HG03565 (cell line): ENCODE measurements at regions not wholly inside any gene's neighbourhood (a gene's known extent, or its start where the extent isn't known, plus 50 kb on each side); places are given as distances from the start of the nearest gene placed in this dataset.
"Not testable (repeated sequence)": the region's sequence is repeated elsewhere in the genome, so short reads cannot be mapped to it uniquely, and the experiment has no call there.

Experiments
- ATAC-seq: cut with Tn5 transposase; IDR thresholded peaks from one replicate; pipeline ENCODE4 v1.9.1; 2021; ENCODE audit warnings: mild to moderate bottlenecking, moderate library complexity; ENCODE audit not compliant: unreplicated experiment

DNA sequence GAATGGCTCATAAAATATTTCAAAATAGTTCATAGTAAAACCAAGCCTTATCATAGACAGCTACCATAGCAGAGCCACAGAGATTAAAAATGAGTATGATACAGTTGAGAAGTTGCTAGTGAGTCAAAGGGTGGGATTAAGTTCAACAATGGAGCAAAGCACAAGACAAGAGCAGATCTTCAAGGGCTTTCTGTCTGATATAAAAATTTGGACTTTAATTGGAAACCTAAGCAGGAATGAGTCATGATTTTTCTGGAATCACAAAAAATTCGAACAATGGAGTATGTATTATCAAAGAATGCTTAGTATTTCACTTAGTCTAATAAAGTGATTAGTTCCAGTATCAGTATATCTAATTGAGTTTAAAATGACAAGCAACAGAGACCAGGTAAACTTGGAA, 487.3 kb upstream of the NETO1 start:
- ATAC-seq: no peak

DNA sequence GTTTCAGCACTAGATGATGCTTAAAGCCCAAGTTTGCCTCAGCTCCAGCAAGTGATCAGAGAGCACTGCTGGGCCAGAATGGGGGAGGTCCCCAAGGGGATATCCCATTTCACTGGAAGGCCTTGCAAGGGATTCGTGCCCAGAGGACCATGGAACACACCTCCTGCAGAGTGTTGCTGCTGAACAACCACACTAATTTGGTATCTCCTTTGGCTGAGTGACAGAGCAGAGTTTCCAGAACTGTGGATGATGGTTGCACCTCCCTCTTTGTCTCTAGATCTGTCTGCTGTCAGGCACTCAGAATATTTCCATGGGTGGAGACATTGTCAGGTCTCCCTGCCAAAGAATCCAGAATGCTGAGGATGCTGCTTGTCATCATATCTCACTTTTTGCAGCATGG, 484.8 kb upstream of the NETO1 start:
- ATAC-seq: no peak

DNA sequence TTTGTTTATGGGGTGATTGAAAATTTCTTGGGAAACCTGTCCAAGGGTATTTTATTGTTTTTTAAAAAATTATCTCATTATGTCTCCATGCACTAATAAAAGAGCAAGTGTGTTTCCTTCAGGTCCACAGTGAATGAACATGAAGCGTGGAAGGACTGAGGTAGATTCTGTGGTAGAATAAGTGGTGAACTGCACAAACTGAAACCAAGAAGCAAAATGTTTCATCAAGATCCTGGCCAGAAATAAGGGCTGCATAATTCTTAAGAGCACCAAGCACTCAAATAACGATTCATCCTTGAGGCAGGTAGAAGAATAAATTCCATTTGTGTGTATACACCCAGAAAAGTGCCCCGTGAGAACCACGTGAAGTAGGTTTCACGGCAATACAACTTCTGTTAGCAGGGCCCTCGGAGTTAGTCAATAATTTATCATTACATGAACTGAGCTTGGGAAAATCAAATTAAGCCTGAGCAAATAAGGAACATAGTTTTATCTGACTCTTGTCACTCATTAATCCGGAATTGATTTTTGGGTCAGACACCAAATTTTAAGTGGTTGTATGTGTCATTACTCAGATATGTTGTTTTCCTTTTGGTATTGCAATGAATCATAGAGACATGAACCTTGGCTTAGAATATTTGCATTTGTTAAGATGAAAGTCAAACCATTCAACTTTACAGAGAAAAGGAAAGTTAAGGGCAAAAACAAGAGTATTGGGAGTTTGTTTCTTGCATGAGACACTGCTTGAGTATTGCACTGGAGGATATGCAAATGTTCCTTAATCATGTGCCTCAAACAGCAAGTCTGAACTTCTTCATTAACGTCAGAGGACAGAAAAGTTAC, 472.6 kb upstream of the NETO1 start:
- ATAC-seq: no peak

DNA sequence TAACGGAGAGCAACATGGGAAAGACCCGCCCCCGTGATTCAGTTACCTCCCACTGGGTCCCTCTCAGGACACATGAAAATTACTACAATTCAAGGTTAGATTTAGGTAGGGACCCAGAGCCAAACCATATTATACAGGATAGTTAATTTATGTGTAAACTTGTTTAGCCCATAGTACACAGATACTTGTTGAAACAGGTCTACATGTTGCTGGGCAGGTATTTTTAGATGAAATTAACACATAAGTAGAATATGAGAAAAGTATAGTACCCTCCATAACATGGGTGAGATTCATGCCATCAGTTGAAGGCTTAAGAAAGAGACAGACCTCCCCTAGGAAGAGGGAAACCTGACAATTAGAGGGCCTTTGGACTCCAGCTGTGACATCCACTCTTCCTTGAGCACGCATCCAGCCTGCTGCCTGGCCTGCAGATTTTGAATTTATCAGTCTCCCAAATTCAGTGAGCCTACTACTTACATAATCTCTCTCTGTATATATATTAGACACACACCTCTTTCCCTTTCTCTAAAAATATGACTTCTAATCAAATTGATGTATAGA, 463.5 kb upstream of the NETO1 start:
- no peak for ATAC-seq

DNA sequence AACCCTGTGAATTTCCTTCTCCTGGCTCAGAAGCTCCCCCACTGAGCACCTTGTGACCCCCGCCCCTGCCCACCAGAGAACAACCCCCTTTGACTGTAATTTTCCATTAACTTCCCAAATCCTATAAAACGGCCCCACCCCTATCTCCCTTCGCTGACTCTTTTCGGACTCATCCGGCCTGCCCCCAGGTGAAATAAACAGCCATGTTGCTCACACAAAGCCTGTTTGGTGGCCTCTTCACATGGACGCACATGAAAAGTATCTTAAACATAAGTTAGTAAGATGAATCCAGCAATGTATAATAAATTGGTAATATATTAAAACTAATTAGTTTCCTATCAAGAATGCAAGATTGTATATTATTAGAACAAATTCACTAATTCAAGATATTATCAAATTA, 462.3 kb upstream of the NETO1 start:
- not testable (repeated sequence) for ATAC-seq

DNA sequence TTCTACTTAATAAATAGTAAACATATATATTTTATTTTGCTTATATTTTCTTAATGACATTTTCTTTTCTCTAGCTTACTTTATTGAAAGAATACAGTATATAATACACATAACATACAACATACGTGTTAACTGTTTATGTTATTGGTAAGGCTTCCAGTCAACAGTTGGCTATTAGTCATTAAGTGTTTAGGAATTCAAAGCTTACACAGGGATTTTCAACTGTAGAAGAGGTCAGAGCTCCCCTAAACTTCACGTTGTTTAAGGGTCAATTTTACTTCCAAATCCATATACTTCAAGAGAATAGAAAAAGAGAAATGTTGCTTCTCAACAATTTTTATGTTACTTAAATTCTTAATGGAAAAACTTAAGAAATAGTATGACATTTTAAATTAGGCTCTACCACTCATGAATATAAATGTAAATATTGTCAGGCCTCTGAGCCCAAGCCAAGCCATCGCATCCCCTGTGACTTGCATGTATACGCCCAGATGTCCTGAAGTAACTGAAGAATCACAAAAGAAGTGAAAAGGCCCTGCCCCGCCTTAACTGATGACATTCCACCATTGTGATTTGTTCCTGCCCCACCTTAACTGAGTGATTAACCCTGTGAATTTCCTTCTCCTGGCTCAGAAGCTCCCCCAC, 456.5 kb upstream of the NETO1 start:
- ATAC-seq: not testable (repeated sequence)

DNA sequence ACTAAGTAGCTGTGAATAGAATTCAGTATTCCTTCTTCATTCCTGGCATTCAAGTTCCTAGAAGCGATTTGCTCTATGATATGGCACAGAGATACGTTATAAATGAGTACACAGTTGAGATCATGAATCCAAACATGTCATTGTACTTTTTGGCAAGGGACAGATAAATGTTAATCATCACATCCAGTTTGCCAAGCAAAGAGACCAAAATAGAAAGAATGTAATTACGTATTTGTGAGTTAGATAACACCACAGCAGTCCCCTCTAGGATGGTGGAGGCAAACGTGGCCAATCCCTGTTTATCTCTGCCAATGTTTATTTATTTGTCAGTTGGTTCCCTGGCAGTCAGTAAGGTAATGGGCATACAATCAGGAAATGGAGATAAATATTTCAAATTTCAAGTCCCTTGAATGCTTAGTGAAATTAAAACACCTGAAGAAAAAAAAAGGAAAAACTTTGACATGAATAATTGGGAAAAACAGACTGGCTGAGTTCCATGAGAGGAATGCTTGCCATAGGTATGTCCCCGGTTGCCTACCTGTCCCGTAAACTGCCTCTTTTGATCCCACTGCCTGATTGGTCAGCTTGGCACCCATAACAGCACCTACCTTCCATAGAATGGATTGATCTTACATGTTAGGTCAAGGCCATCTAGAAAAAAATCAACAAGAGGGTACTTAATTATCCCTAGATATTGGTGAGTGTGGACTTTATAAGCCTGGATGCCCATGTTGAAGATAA, 451.1 kb upstream of the NETO1 start:
- ATAC-seq: no peak

DNA sequence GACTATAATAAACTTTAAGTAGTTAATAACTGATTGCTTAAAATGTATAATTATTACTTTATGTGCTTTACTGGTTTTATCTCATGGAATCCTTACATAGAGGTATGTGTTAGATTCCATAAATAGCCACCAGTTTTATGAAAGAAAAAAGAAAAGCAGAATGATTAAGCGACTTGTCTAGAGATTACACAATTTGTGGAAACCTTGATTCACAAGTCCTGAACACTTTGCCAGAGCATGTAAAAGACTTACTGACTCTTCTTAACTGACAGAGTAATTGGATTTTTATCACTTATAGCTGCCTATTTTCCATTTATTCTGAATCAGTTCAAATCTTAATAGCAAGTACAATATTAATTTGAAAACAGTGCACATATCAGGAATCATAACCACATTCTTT, 448.7 kb upstream of the NETO1 start:
- ATAC-seq: no peak

DNA sequence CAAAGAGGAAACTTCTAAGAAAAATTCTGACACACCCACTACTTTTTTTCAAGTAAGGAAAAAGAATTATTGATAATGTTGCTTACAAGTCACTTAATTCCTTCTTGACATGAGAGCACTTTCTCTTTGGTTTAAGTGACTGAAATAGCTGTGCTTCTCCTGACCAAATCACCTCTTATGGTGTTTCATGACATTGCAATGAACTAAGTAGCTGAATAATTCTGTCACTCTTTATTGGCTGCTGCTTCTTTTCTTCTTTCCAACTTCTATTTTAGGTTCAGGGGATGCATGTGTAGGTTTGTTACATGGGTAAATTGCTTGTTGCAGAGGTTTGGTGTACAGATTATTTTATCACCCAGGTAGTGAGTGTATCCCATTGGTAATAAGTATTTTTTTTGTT, 447.6 kb upstream of the NETO1 start:
- ATAC-seq: no peak

DNA sequence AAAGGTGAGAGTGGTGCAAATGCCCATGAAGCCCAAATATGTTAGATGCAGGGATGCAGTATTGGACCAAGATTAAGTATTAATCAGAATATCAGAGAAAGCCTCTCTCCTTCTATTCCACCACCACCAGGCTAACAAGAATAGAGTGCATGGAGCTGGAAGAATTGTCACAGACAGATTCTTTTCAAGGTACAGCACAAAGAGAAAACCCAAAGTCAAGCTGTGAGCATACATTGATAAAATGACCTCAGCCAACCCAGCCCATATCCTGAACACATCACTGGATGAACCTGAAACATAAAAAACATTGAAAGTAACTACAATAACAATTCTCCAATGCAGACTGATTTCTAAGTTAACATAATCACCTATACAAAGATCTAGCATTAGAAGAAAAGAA, 445.7 kb upstream of the NETO1 start:
- ATAC-seq: no peak

DNA sequence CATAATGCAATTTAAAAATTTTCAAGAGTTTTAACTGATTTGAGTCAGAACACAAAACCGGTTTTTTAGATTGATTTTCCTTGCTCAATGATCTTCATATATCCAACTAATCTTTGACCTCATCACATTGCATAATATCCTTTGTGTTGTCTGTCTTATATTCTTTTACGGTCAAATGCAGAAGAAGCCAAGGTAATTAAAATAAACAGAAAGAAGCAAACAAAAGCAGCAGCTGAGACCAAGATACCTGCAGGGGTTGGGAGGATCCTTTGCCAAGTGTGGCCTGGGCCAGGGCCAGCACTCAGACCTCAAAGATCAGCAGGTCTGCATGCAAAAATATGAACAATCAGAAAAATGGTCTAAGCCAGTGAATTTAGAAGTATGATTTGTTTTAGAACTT, 428.9 kb upstream of the NETO1 start:
- ATAC-seq: no peak

DNA sequence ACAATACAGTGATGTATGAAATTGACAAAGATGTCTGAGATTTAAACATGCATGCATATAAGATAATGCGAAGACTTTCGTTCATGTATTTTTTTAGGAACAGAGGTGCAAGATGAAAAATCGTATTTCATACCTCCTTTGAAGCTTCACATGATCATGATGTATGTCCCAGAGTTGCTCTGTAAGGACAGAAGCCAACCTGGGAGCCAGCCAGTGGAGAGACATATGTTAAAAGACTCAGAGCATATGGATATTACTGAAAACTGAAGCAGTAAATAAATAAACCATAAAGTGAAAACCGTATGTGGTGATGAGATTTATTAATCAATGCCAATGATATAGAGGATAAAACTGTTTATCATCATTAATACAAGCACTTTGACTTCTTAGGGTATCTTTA, 424.4 kb upstream of the NETO1 start:
- ATAC-seq: no peak

DNA sequence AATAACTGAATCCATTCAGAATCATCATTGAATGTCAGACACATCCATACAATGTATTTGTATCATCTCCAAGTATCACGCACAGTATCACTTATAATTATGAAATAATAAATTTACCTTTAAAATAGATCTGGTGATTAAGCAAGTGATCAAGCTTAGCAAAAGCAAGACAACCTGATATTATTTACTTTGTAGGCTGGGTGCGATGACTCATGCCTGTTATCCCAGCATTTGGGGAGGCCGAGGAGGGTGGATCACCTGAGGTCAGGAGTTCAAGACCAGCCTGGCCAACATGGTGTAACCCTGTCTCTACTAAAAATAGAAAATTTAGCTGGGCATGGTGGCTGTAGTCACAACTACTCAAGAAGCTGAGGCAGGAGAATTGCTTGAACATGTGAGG, 421.0 kb upstream of the NETO1 start:
- no peak for ATAC-seq

DNA sequence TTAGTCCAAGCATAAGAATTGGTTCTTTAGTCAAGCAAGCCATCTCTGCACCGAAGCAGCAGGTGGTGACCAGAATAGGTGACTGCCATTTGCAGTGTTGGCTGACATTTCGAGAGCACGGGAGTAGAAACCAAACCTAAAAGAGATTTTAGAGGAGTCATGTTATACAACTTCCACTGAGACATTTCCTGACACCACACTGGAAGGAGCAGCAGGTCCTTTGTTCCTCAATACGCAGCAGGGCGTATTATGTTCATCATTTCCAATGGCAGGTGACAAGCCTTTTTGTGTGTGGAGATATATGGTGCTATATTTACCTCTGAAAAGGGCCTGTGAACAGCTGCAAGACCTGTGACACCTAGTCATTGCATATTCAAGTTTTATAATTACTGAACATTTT, 418.8 kb upstream of the NETO1 start:
- ATAC-seq: no peak

DNA sequence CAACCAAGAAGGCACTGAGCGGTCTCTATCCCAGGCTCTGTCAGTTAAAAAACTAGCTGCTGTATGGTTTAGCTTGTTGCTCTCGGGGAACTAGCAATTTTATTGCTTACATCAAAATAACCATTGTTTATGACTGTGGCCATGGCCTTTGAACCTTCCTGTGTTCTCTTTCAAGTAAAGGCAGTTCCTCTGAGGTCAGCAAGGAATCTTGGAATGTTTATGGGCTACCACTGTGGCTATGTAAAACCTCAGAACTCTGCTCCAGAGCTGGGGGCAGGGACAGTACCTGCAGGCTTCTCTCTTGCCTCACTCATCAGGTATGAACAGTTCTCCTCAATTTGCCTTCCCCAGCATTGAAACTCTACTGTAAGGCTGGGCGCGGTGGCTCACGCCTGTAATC, 416.0 kb upstream of the NETO1 start:
- no peak for ATAC-seq

DNA sequence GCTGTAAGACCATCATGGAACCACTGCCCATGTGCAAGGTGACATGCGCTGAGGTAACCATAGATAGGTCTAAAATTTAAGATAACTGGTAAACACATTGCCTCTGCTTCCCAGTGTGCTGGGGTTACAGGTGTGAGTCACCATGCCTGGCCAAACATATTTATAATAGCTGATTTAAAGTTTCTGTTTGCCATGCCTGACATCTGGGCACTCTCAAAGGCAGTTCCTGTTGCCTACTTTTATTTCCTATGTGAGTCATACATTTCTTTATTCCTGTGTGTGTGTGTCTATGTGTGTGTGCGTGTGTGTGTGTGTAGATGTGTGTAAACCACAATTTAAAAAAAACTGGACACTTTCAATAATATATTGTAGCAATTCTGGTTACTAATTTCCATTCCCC, 415.2 kb upstream of the NETO1 start:
- no peak for ATAC-seq

DNA sequence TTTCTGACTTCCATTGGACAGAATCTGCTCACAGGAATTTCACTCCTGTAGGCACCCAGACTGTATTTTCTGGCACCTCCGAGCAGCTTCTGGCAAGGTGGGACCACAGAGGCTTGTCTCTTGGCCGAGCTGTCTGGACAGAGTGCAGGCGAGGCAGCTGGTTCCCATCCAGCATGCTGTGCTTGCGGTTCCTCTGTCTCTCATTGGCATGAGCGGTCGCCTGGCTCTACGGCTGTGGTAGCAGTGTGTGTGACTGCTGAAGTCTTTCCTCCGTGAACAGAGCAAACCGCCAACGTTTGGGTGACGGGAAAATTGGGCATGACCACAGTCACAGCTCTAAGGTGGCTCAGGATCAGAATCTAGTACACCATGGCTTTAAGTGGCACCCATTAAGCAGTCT, 411.7 kb upstream of the NETO1 start:
- ATAC-seq: no peak

DNA sequence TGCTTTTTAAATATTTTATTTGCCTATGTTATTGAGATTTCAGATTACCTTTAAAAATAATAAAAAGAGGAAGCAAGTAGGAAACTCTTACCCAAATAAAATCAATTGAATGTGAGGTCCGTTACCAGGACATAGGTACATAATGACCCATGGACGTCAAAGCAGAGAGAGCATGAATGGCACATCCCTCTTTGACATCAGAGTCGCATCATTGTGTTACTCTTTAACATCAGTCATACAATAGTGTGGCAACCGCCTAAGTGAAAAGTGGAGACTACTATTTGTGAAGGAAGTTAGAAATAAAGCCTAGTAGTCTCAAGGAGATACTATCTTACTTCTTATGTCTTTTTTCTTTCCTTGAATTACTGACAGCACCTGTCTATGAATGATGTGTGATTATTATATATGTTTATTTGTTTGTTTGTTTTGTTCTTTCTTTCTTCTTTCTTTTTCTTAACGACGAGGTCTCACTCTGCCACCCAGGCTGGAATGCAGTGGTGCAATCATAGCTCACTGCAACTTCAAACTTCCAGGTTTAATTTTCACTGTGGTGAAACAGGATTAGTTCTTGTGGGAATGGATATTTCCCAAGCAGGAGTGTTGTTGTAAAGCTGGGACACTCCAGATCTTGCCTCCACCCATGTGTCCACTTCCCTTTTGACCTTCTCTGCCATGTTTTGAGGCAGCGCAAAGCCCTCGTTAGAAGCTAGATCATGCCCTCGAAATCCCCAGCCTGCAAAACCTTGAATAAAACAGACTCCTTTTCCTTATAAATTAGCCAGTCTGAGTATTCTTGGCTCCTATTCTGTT, 407.2 kb upstream of the NETO1 start:
- no peak for ATAC-seq

DNA sequence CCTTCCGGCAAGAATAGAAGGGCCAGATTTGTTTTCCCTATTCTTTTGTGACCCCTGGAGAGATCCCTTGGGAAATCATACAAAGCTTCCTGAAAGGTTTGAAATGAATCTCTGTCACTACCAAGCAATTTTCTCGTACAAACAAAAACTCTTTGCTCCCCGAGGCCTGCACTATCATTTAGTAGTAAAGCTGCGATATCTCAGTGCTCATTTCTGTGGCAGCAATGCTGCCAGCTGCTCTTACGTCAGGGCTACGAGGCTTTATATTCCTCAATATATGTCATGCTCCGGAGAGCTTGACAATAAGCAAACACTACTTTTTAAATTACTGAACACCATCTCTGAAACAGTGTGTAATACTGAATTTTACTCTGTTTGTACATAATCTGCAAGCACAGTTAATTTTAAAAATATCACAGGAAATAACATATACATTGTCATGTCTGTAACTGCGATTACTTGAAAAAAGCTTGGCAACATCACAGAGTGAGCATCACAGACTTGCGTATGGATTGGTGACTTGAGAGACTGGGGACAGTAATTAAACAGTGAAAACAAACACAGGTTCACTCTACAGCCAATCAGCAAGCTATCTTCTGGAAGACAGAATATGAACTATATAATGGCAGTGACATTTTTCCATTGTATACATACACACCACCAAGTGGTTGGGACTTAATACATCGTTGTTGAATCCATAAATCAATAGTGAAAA, 403.3 kb upstream of the NETO1 start:
- ATAC-seq: no peak

DNA sequence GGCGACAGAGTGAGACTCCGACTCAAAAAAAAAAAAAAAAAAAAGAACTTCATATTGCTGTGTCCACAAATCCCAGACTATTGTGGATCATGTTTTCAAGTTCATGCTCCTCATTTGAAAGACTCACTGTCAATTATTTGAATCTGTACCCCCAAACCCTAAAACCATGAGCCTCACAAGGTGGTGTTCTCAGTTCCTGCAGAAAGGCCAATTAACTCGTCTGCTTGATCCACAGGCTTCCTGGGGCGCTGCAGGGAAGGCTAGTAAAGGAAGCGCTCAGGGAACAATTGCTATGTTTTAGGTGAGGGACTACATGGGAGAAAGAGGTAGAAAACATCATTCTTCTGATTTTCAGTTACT, 396.8 kb upstream of the NETO1 start:
- no peak for ATAC-seq
